Omental fat pad (tissue), 3 donors: ENCODE measurements at regions not wholly inside any gene's neighbourhood (a gene's known extent, or its start where the extent isn't known, plus 50 kb on each side); places are given as distances from the start of the nearest gene placed in this dataset.
A peak's percentile ranks its signal among the peaks of the same experiment; 100 is the strongest.
"Not testable (repeated sequence)": the region's sequence is repeated elsewhere in the genome, so short reads cannot be mapped to it uniquely, and the experiment has no call there.

Experiments used
- ATAC-seq: fragments of 150-250 bp; one replicate; pipeline ENCODE4 v1.9.1; 2016; ENCODE audit warnings: mild to moderate bottlenecking, moderate library complexity; ENCODE audit not compliant: low FRiP score
- DNase-seq: peaks from one replicate; pipeline ENCODE4 v3.0.0-alpha.2; 2019; ENCODE audit warnings: low spot score
- CTCF ChIP-seq, 3 donors: fragments of 450-650 bp; IDR thresholded peaks; one replicate each; pipeline ENCODE4 v1.5.1; 2016 to 2017; ENCODE audit warnings: antibody characterized with exemption in 3 of 3, mild to moderate bottlenecking in 3 of 3, moderate library complexity in 2 of 3

DNA sequence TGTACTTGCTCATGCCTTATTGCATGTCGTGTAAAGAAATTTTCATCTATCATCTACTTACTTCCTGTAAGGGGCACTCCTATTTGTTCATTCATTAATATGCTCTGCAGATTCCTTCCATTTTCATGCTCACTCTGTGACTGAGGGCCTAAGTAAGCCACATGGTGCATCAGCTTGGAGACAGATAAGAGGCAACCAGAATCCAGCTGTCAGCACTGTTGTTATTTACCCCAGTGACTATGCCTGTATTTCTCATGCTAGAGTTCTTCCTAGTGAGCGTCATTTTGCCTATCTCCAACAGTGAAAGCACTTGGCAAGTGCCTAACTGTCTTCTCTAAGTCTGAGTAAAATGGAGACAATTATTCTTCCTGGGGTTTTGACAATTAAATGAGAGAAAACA is 124.8 kb upstream of the ABI3BP start:
- TF ChIP-seq CTCF (IDR thresholded peaks at IDR 0.05), result no peak
- ATAC-seq, result peak; percentile 29

DNA sequence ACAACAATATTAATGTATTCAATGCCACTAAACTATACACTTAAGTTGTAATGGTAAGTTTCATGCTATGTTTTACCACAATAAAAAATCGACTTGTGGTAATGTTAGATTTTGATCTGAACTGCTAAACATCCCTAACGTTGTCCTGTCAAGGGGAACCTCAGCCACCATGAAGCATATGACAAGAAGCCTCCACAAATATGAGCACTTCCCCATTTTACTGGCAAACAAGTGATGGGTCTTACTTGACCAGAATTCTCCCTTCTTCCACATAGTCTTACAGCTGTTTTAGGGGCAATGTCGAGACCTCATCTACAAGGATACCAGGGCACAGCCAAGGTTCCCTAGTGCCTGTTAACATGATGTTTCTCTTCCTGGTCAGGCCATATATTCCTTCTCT is 124.2 kb upstream of the ABI3BP start:
- TF ChIP-seq CTCF (IDR thresholded peaks at IDR 0.05), result no peak
- DNase-seq, result no peak
- no peak for ATAC-seq

More for the DNA sequence above, 124.8 kb upstream of the ABI3BP start:
- no peak for DNase-seq

DNA sequence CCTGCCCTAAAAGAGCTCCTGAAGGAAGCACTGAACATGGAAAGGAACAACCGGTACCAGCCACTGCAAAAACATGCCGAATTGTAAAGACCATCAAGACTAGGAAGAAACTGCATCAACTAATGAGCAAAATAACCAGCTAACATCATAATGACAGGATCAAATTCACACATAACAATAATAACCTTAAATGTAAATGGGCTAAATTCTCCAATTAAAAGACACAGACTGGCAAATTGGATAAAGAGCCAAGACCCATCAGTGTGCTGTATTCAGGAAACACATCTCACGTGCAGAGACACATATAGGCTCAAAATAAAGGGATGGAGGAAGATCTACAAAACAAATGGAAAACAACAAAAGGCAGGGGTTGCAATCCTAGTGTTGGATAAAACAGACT is 117.1 kb upstream of the ABI3BP start:
- DNase-seq, ATAC-seq: not testable (repeated sequence)

DNA sequence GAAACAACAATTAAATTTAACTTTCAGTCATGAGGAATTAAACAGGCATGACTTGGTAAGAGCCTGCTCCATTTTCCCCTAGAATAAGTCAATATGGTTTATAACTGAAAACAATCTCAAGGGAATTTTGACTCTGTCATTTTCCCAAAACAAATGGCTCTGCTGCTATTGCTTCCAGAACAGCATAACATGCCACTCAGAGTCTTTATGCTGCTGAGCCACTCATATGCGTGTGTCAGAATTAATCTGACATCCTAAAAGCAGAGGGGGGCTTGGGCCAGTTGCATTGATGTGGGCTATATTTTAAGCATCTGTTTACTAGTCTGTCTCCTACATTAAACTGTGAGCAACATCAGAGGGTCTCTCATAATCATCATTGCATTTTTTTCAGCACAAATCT is 111.1 kb upstream of the ABI3BP start:
- ATAC-seq (no peak), DNase-seq (no peak)
- no peak for TF ChIP-seq CTCF (IDR thresholded peaks at IDR 0.05)

DNA sequence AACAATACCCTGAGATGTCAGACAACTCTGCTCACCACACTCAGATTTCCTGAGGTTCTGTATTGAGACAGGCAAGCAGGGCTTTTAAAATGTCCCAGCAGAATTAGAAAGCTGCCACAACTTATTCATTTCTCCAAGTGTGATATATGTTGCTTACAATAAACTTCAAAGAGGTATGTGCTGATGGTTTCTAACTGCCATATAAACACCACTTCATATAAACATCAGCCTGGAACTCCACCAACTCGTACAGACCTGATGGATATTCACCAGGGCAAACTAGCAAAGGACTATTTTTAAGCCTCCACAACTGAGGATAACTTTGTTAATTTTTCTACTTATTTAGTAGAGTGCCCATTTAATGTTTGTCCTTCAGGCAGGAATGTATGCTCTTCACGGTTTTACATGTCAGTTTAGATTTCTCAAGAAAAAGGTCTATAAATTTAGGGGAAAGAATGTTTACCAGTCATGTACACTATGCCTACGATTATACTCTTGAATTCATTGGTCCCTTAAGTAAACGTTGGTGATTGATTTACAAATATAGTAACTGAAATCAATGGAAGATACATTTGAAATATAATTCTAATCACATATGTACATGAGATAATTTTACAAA is 109.6 kb upstream of the ABI3BP start:
- ATAC-seq (no peak), DNase-seq (no peak)

DNA sequence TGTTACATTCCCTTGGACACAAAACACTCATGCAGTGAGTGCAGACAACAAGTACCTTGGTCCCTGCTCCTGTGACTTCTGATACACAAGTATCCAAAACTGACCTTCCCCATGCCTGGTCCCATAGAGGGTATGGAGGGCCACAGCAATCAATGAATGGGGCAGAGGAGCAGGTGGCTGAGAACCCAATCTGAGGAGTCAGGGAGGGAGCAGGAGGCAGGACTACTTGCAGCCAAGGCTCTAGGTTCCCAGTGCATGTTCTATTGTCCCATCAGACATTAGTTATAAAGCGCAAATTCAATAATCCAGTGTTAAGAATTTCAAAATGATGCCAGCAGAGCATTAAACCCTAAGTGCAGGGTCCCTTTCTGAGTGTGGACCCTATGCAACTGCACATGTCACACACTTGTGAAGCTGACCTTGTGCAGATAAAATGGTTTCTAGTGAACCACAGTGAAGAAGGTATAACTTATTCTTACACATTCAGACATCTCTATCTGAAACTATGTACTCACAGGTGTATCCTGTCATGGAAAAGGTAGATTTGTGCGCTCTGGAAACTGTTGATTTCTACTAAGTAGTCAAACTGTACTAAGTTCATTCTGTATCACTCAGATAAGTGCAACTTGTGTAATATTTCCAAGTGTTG is 107.3 kb upstream of the ABI3BP start:
- no peak for ATAC-seq
- no peak for TF ChIP-seq CTCF (IDR thresholded peaks at IDR 0.05)
- DNase-seq, result no peak

More for the DNA sequence above, 109.6 kb upstream of the ABI3BP start:
- no peak for TF ChIP-seq CTCF (IDR thresholded peaks at IDR 0.05)

DNA sequence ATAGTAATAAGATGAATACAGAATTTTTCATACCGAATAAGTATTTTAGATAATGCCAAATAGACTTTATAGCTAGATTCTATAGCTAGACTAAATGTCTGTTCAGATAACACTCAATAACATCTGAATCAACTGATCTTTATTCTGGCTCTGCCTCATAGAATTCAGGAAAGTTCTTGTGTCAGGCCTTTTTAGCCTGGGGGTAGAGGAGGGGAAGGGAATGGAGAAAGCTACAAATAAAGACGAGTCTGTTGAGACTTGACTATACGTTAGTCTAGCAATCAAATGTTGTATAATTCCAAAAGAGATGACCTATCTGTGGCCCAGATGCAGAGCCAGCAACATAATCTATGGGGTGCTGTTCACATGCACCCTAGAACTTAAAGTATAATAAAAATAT is 106.6 kb upstream of the ABI3BP start:
- no peak for ATAC-seq

More for the DNA sequence above, 106.6 kb upstream of the ABI3BP start:
- DNase-seq, result no peak
- TF ChIP-seq CTCF (IDR thresholded peaks at IDR 0.05), result no peak
